Liver (tissue), 3 donors: ENCODE measurements at regions not wholly inside any gene's neighbourhood (a gene's known extent, or its start where the extent isn't known, plus 50 kb on each side); places are given as distances from the start of the nearest gene placed in this dataset.

Experiments
- ATF3 ChIP-seq: IDR thresholded peaks from 2 replicates; pipeline ENCODE4 v1.6.1; 2016; ENCODE audit warnings: antibody characterized with exemption
- CTCF ChIP-seq: fragments of 150-350 bp; IDR thresholded peaks from 2 replicates; pipeline ENCODE4 v1.5.1; 2017; ENCODE audit warnings: improper control_type of control experiment, low read depth, low read length; ENCODE audit not compliant: missing input control
- EGR1 ChIP-seq, 2 donors: IDR thresholded peaks; 2 replicates each; pipeline ENCODE4 v1.6.1; 2016 to 2018; ENCODE audit warnings: antibody characterized with exemption in 2 of 2, low read depth in 2 of 2
- FOXA1 ChIP-seq: IDR thresholded peaks from 2 replicates; pipeline ENCODE4 v1.6.1; 2016; ENCODE audit warnings: antibody characterized with exemption
- GABPA ChIP-seq, 2 donors: IDR thresholded peaks in 1 of 2; conservative IDR thresholded peaks in 1 of 2; 2 replicates each; pipeline ENCODE4 v1.6.1; 2016; ENCODE audit warnings: antibody characterized with exemption in 2 of 2, mild to moderate bottlenecking in 1 of 2, moderate library complexity in 1 of 2
- JUND ChIP-seq, 2 donors: IDR thresholded peaks; 2 replicates each; pipeline ENCODE4 v1.6.1; 2016; ENCODE audit warnings: antibody characterized with exemption in 2 of 2
- MAX ChIP-seq: IDR thresholded peaks from 2 replicates; pipeline ENCODE4 v1.6.1; 2016; ENCODE audit warnings: antibody characterized with exemption
- RAD21 ChIP-seq, 2 donors: IDR thresholded peaks; 2 replicates each; pipeline ENCODE4 v1.6.1; 2016; ENCODE audit warnings: antibody characterized with exemption in 2 of 2, mild to moderate bottlenecking in 2 of 2
- REST ChIP-seq: IDR thresholded peaks from 2 replicates; pipeline ENCODE4 v1.6.1; 2016; ENCODE audit warnings: antibody characterized with exemption, mild to moderate bottlenecking
- TAF1 ChIP-seq: conservative IDR thresholded peaks from 2 replicates; pipeline ENCODE4 v1.6.1; 2016; ENCODE audit warnings: antibody characterized with exemption, mild to moderate bottlenecking
- YY1 ChIP-seq: IDR thresholded peaks from 2 replicates; pipeline ENCODE4 v1.6.1; 2016; ENCODE audit warnings: antibody characterized with exemption, mild to moderate bottlenecking
- donor health status: healthy.
- donor health status: healthy.

- no peak for TF ChIP-seq ATF3
- TF ChIP-seq GABPA (IDR thresholded peaks at IDR 0.05 in 1 of 2, conservative IDR thresholded peaks at IDR 0.05 in 1 of 2): no peak
- TF ChIP-seq REST: no peak
- no peak for TF ChIP-seq CTCF
- TF ChIP-seq MAX: no peak
- TF ChIP-seq YY1: no peak
- TF ChIP-seq JUND (IDR thresholded peaks at IDR 0.05): no peak
- no peak for TF ChIP-seq TAF1
- no peak for TF ChIP-seq RAD21 (IDR thresholded peaks at IDR 0.05)
- TF ChIP-seq EGR1 (IDR thresholded peaks at IDR 0.05; ENCODE audit: low read depth in 2 of 2): no peak
- no peak for TF ChIP-seq FOXA1
These were observed 57.5 kb upstream of the OLFM1 start for GRCh38 chr9:135029871-135030565.
